NCI-H146 (cell line): ENCODE measurements at regions not wholly inside any gene's neighbourhood (a gene's known extent, or its start where the extent isn't known, plus 50 kb on each side); places are given as distances from the start of the nearest gene placed in this dataset.
"Not testable (repeated sequence)": the region's sequence is repeated elsewhere in the genome, so short reads cannot be mapped to it uniquely, and the experiment has no call there.

Experiments used
- DNase-seq: peaks from one replicate; lab custom pipeline; 2025; lab: John Stamatoyannopoulos, UW

DNA sequence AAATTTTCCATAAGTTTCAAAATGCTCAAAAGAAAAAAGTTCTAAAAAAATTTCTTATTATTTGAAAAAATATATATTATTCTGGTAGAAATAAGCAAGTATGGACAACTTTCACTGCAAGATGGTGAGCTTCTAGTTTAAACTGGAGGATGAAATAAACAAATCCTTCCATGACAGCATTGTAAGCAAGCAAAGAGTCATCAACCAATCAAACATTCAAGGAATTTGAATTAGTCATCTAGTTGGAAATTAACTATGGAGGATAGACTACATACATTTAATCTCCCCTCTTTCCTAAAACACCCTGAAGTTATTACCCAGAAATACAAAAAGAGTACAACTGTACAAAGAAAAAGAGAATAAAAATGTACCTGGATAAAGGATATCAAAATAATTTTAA is 51.0 kb upstream of the IRX5 start:
- no peak for DNase-seq

GRCh38 chr16:54878301-54878700 is 52.4 kb upstream of the IRX5 start:
- DNase-seq: no peak

- no peak for DNase-seq
Observed at GRCh38 chr16:54875443-54875842, 55.2 kb upstream of the IRX5 start.

DNA sequence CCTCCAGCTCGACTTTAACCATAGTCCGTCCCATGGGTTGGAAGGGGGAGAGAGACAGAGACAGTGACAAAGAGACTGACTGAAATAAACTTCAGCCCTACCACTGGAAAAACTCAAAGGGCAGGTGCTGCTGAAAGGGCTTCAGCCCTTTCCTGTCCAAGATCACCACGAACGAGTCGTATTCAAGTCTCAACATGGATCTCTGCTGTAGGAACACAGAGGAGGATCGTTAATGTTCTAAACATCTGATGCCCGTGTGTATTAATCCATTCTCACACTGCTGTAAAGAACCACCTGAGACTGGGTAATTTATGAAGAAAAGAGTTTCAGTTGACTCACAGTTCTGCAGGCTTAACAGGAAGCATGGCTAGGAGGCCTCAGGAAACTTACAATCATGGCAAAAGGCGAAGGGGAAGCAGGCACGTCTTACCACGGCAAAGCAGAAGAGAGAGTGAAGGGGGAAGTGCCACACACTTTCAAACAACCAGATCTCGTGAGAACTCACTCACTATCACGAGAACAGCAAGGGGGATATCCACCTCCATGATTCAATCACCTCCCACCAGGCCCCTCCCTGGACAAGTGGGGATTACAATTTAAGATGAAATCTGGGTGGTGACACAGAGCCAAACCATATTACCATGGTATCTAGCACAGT is 56.8 kb upstream of the IRX5 start:
- not testable (repeated sequence) for DNase-seq

DNA sequence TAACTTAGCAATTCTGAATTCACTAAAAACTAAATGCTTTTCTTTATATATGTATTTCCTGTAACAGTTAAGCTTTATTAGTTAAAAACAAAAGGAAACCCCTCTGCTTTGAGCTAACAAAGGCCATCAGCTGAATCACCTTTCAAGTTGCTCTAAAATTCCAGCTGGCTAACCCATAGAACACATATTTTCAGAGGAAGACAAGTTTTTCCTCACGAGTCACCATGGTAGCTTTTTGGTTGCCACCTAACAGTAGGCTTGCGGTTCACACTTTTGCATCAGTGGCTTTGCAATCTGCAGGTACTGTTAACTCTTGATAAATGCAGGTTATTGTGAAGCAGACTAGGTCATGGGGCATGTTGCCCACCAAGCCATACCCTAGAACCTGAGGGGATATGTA is 57.6 kb upstream of the IRX5 start:
- DNase-seq: no peak

DNA sequence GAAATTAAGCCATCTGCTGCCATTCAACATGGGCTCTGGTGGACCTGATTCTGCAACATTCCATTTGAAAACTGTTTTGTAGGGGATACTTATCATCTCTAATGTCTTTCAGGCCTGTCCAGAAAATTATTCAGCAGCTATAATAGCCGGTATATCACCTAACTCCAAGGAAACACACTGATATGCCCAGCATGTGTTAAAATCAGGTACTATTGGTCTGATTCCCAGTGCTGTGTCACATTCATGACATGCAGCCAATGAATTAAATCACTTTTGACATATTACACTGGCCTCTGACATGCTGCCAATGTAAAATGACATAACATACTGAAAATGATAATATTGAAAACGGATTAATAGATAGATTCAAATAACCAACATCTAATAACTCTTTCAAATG is 60.5 kb upstream of the IRX5 start:
- DNase-seq: no peak

DNA sequence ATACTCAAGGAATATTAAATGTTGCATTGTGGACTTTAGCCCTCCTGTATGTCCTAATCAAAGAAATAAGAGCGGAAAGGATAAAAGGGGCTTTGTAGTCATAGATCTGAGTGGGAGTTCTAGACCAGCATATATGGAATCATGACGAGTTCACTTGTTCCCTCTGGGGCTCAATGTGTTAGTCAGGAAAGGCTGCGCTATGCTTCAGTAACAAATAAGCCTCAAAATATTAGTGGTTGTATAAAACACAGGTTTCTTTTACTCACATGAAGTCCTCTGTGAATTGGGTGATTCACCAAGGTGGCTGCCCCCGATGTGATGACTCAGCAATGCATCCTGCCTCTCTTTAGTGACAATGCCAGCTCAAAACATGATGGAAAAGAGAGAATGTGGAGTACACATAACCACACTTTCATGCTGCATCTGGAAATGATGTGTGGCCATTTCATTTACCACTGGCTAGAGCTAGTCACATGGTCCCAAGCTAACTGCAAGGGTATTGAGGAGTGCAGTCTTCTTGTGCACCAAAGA is 63.3 kb upstream of the IRX5 start:
- DNase-seq: no peak

GRCh38 chr16:54862529-54862928 is 68.1 kb upstream of the IRX5 start:
- DNase-seq: no peak

- DNase-seq: no peak
Observed at GRCh38 chr16:54856871-54857270, 73.8 kb upstream of the IRX5 start.

GRCh38 chr16:54847609-54848008 is 83.1 kb upstream of the IRX5 start:
- no peak for DNase-seq

DNA sequence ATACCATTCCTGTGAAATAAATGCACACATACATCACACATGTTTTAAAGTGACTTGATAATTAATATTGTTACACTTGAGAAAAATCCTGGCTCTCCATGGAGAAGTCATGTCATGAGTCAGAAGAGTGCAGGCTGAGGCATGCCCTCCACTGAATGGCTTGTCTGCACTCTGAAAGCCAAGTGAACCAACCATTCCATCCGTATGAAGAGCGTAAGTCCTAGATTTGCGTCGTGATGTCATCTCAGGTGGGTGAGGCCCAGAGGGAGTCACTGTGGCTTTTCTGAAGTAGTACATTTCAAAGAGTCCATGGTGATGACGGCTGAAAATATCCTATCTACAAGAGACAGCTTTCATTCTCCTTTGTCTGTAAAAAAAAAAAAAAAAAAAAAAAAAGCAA is 83.5 kb upstream of the IRX5 start:
- DNase-seq: peak; percentile 39

DNA sequence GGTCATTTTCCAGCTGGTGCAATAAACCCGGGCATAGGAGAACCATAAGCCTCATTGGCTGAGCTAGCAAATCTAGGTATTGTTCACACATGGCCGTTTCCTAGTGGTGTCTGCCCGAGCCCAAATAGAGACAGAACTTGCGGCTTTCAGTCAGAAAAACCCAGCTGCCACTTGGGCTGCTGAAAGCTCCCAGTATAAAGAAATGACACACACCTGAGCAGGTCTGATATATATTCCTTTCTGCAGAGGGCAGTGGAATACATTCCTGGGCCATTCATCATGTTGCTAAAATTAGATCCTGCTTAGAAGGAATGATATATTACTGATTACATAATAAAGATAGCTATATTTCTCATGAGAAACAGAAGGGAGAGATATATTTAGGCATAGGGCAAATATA is 83.9 kb upstream of the IRX5 start:
- DNase-seq: peak; percentile 36

- no peak for DNase-seq
Observed at GRCh38 chr16:54843424-54843750, 87.3 kb upstream of the IRX5 start.

DNA sequence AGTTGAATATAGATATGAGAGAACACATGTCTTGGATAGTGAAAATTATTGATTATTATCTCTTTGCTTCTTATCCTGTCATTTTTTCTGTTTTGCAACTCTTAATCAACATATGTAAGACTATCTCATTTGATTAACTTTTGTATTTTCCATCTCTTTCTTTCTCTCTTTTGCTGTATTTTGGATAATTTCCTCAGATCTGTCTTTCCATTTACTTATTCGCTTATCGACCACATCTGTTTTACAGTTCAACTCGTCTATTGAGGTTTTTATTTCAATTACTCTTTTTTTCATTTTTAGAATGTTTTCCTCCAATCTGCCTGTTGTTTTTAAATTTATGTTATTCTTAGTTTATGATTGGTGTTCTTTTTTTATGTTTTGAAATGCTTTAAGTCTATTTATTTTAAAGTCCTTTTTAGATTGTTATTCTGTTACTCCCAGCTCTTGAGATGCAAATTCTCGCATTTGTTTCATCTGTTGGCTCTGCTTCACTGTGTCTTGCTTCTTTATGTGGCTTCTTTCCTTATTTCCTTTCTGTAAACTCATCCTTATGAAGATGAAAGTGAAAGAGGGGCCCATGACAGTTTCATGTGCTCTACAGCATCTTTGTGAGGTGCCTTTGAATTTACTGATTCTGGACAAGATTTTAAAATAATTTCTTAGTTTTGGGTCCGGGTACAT is 87.8 kb upstream of the IRX5 start:
- DNase-seq: no peak

GRCh38 chr16:54829691-54830090 is 101.0 kb upstream of the IRX5 start:
- no peak for DNase-seq

GRCh38 chr16:54822892-54823291 is 107.8 kb upstream of the IRX5 start:
- no peak for DNase-seq

DNA sequence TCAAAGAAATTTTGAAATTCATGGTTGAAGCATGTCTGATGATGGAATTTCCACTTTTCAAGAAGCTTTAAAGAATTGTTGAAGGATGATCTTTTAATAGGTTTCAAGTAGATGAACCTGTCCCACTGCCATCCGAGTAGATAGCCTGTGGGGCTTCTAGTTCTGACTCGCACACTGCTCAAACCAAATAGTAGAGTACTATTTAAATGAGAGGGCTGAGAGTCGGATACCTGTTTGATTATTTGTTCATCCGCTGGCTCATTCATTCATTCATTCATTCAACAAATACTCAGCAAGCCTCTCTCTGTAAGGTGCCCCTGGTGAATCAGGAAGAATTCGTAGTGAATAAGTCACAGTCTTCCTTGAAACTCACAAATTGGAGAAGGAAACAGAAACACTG is 108.2 kb upstream of the IRX5 start:
- DNase-seq: no peak

DNA sequence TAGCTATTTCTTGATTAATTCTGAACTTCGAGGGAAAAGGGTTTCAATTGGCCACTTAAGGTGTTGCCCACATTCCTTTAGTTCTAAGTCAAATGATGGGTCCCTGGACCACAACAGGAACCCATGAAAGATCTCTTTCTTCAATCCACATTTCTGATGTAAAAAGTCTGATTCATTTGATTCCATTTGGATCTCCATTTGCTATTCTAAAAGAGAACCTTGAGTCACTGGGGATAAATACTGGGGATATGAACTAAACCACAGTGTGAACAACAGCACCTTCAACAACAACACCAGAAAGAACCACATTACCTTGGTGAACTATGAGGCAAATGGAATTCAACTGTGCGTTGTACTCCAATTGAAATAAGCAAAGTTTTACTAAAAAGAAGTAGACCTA is 108.9 kb upstream of the IRX5 start:
- DNase-seq: no peak

GRCh38 chr16:54817940-54818574 is 112.6 kb upstream of the IRX5 start:
- no peak for DNase-seq

DNA sequence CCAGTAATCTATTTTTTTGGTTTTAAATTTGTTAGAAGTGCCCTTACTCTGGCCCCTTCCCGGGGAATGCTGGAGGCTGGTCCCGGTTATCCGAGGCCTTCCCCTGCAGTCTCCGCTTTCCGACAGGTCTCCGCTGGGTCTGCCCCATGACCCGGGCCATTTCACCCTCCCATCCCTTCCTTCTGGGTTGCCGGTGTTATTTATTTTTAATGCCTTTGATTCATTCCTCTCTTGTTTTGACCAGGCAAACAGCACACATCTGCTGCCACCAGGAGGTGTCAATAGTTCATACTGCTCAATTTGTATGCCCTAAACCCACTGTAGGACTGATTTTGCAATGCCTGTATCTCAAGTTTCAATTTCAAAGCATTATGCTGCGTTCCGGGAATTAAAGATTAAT is 113.2 kb upstream of the IRX5 start:
- peak; percentile 34 for DNase-seq

GRCh38 chr16:54816471-54816870 is 114.2 kb upstream of the IRX5 start:
- no peak for DNase-seq

DNA sequence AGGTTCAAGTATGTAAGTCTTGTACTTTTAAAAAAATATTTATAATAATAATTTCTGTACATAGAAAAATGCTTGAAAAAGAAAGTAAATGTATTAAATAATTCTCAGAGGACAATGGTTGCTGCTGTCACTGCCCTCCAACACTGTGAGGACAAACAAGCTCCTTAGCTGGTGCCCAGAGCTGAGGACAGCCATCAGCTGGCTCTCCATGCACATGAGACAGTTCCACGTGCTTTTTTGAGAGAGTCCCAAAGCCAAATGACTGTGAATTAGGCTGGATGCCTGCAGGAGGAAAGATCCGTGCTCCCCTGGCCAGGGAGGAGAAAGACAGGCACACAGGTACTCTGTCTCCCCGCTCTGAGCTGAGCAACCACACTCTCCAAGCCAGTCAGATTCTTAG is 115.5 kb upstream of the IRX5 start:
- DNase-seq: no peak

- DNase-seq: no peak
Observed at GRCh38 chr16:54813778-54814177, 116.9 kb upstream of the IRX5 start.

GRCh38 chr16:54812229-54812628 is 118.4 kb upstream of the IRX5 start:
- DNase-seq: no peak
